GM19452 (cell line): ENCODE measurements at regions not wholly inside any gene's neighbourhood (a gene's known extent, or its start where the extent isn't known, plus 50 kb on each side); places are given as distances from the start of the nearest gene placed in this dataset.

Source experiments
- ATAC-seq: cut with Tn5 transposase; IDR thresholded peaks from one replicate; pipeline ENCODE4 v1.9.1; 2021; ENCODE audit not compliant: unreplicated experiment

GRCh38 chr7:34457329-34457728, 200.7 kb upstream of the NPSR1 start:
- ATAC-seq: no peak

GRCh38 chr7:34463830-34464229, 194.2 kb upstream of the NPSR1 start:
- ATAC-seq: no peak

DNA sequence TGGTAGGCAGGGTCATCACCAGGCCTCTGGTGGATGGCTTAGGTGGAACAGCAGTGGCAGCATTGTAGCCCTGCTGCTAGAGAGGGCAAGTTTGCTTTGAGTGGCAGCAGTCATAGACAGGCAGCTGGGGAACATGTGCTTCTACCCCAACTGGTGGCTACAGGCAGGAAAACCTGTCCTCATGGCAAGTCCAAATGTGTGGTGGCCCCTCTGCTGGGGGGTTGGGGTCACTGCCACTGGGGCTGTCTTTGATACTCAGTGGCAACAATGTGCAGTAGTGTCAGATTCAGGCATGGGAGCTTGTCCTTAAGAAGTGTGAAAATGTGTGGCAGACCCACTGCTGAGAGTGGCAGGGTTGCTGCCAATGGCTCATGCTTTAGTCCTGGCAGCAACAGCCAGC, 186.2 kb upstream of the NPSR1 start:
- no peak for ATAC-seq

- no peak for ATAC-seq
Measured at GRCh38 chr7:34486371-34486770, 171.6 kb upstream of the NPSR1 start.

GRCh38 chr7:34487391-34488115, 170.5 kb upstream of the NPSR1 start:
- no peak for ATAC-seq

GRCh38 chr7:34488766-34489165, 169.3 kb upstream of the NPSR1 start:
- no peak for ATAC-seq

GRCh38 chr7:34491899-34492298, 166.1 kb upstream of the NPSR1 start:
- no peak for ATAC-seq

GRCh38 chr7:34493752-34494151, 164.3 kb upstream of the NPSR1 start:
- ATAC-seq: no peak

DNA sequence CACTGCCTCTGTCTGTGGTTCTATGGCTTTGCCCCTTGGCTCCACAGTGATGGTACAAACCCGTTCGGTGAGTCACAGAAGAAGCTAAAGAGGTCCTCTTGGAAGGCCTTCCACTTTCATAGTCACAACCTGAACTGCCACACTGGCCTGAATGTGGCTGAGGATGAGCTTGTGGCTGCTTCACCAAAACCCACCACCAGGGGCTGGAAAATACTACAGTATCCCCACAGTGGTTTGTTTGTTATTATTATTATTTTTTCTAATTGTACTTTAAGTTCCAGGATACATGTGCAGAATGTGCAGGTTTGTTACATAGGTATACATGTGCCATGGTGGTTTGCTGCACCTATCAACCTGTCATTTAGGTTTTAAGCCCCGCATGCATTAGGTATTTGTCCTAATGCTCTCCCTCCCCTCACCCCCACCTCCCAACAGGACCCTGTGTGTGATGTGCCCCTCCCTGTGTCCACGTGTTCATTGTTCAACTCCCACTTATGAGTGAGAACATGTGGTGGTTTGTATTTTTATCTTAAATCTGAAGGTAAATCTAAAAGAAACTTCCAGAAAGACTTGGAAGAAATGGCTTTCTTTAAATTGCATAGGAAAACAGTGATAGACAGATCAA, 160.8 kb upstream of the NPSR1 start:
- ATAC-seq: no peak

- ATAC-seq: no peak
Measured at GRCh38 chr7:34501156-34501555, 156.9 kb upstream of the NPSR1 start.

DNA sequence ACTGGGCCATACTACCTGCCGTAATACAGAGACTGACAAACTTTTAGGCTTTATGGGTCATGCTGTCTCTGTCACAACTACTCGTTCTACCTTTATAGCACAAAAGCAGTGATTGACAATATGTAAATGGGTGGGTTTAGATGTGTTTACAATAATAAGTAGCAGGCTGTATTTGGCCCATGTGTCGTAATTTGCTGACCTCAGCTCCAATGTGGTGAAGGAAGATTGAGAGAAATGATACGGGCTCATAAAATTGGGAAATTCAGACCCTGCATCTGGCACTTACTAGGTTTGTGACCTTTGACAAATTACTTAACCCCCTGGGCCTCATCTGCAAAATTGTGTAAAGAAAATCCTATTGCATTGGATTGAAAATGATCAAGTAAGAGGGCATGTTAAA, 150.8 kb upstream of the NPSR1 start:
- no peak for ATAC-seq

GRCh38 chr7:34523226-34523918, 134.6 kb upstream of the NPSR1 start:
- no peak for ATAC-seq

- no peak for ATAC-seq
Measured at GRCh38 chr7:34530259-34530658, 127.8 kb upstream of the NPSR1 start.

GRCh38 chr7:34539003-34539402, 119.0 kb upstream of the NPSR1 start:
- ATAC-seq: no peak

GRCh38 chr7:34544621-34545020, 113.4 kb upstream of the NPSR1 start:
- no peak for ATAC-seq

- ATAC-seq: no peak
Measured at GRCh38 chr7:34550996-34551395, 107.0 kb upstream of the NPSR1 start.

DNA sequence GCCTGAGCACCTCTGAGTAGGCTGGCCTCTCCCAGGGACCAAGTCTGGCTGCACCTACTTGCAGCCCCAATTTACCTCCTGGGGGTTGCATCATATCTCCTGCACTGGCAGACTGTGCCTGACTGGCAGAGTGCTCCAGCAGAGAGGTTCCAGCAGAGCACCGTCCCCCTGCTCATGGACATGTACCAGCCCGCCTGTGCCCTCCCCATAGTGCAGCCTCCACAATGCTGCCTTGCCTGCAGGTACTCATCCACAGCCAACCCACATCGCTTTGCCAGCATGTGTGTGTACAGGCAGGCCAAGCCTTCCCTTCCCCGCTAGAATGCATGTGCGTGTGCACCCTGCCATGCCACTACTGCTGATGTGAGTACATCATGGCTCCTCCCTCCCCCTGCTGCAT, 105.5 kb upstream of the NPSR1 start:
- no peak for ATAC-seq

DNA sequence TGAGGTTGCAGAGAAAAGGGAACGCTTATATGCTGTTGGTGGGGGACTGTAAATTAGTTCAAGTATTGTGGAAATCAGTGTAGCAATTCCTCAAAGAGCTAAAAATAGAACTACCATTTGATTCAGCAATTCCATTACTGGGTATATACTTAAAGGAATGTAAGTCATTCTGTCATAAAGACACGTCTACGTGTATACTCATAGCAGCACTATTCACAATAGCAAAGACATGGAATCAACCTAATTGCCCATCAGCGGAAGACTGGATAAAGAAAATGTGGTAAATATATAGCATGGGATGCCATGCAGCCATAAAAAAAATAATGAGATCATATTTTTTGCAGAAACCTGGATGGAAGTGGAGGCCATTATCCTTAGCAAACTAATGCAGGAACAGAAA, 100.0 kb upstream of the NPSR1 start:
- no peak for ATAC-seq

GRCh38 chr7:34564091-34564490, 93.9 kb upstream of the NPSR1 start:
- no peak for ATAC-seq

DNA sequence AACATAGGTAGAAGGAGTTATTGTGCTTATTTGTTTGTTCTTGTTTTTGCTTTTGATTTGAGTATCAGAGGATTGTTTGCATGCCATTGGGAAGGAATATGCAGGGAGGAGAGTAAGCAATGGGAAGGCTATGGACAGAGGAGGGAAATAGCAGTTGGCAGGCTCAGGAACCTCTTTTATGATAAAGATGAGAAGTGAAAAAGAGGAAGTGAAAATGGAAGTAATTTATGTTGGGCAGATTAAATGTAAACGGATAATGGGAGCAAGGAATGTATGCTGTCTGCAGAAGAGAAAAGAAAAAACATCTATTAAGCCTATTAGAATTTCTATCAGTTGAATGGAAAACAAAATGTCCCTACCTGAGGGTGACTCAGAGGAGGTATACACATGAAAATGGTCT, 90.1 kb upstream of the NPSR1 start:
- ATAC-seq: no peak

GRCh38 chr7:34569975-34570699, 87.9 kb upstream of the NPSR1 start:
- no peak for ATAC-seq

- ATAC-seq: no peak
Measured at GRCh38 chr7:34575006-34575405, 83.0 kb upstream of the NPSR1 start.
